Panc1 (cell line): ENCODE measurements at regions not wholly inside any gene's neighbourhood (a gene's known extent, or its start where the extent isn't known, plus 50 kb on each side); places are given as distances from the start of the nearest gene placed in this dataset.
A peak's percentile ranks its signal among the peaks of the same experiment; 100 is the strongest.

Source experiments
- ATAC-seq: fragments of 200-7000 bp; cut with Tn5 transposase; 2 replicates; pipeline ENCODE4 v1.9.1; 2020; ENCODE audit warnings: mild to moderate bottlenecking, moderate library complexity
- BruUV-seq: library from RNA; stranded (reverse); fragments of 400-500 nt; replicated peaks from 2 replicates; lab custom pipeline; 2021; lab: Mats Ljungman, UMichigan
- CTCF ChIA-PET: fragments of 300-600 bp; sonication (Branson Sonifier 250); formaldehyde crosslinking; loops from one replicate; lab custom pipeline; 2022; ENCODE audit warnings: antibody characterized with exemption; lab: Charles Lee
- POLR2A ChIA-PET: fragments of 300-600 bp; sonication (Branson Sonifier 250); formaldehyde crosslinking; loops from one replicate; lab custom pipeline; 2022; ENCODE audit warnings: antibody characterized with exemption; lab: Charles Lee
- DNase-seq: peaks from one replicate; pipeline ENCODE4 v3.0.0-alpha.2; 2010; ENCODE audit warnings: low read depth, low spot score
- H3K27ac ChIP-seq: 2 replicates; pipeline ENCODE4 v1.5.1; 2011; ENCODE audit warnings: mild to moderate bottlenecking, low read length, inconsistent platforms
- H3K27me3 ChIP-seq: fragments of 200-500 bp; sonication (Bioruptor generic); 2 replicates; pipeline ENCODE4 v1.6.0; 2014; ENCODE audit warnings: low read length, inconsistent platforms; ENCODE audit not compliant: control insufficient read depth, insufficient read depth
- H3K36me3 ChIP-seq: fragments of 200-500 bp; sonication (Bioruptor generic); 2 replicates; pipeline ENCODE4 v1.5.1; 2014; ENCODE audit warnings: inconsistent platforms, mild to moderate bottlenecking, low read length, moderate library complexity; ENCODE audit not compliant: control insufficient read depth, insufficient read depth
- H3K4me1 ChIP-seq: 2 replicates; pipeline ENCODE4 v1.5.1; 2011; ENCODE audit warnings: inconsistent platforms, mild to moderate bottlenecking, low read length, moderate library complexity; ENCODE audit not compliant: control insufficient read depth, insufficient read depth
- H3K4me3 ChIP-seq, 2 experiments: 2 replicates each; pipeline ENCODE4 v1.5.1; 2011 to 2012; ENCODE audit warnings: low read depth in 2 of 2, low read length in 2 of 2, mild to moderate bottlenecking in 2 of 2, inconsistent platforms in 1 of 2, moderate library complexity in 1 of 2
- H3K9me3 ChIP-seq: fragments of 200-500 bp; sonication (Bioruptor generic); 2 replicates; pipeline ENCODE4 v1.5.1; 2014; ENCODE audit warnings: low read depth, mild to moderate bottlenecking, inconsistent platforms, low read length, moderate library complexity; ENCODE audit not compliant: control insufficient read depth, insufficient read depth
- POLR2AphosphoS5 ChIP-seq: IDR thresholded peaks from 2 replicates; pipeline ENCODE4 v1.6.1; 2012; ENCODE audit warnings: mild to moderate bottlenecking, low read depth, low read length, moderate library complexity
- SIN3A ChIP-seq: IDR thresholded peaks from 2 replicates; pipeline ENCODE4 v1.6.1; 2012; ENCODE audit warnings: low read depth, mild to moderate bottlenecking, low read length, moderate library complexity, borderline replicate concordance; ENCODE audit not compliant: insufficient read depth
- TCF7L2 ChIP-seq: IDR thresholded peaks from 2 replicates; pipeline ENCODE4 v1.6.1; 2011; ENCODE audit warnings: mild to moderate bottlenecking, low read depth, low read length, inconsistent platforms
- in situ Hi-C: cut with HindIII; loops from 2 replicates; pipeline ENCODE4 v1.10.0; 2016; ENCODE audit warnings: low sequenced_read_pairs, low pct_unique_long_range_greater_than_20kb
- intact Hi-C: fragments of 100-400 bp; cut with micrococcal nuclease; formaldehyde crosslinking; loops from one replicate; pipeline ENCODE4 v1.10.0; 2022; ENCODE audit not compliant: unreplicated experiment
- TF ChIP-seq, protein P1 (sequence below), 2 experiments: IDR thresholded peaks; 2 replicates each; pipeline ENCODE4 v1.6.1; 2011 to 2012; ENCODE audit warnings: low read depth in 2 of 2, control low read depth in 1 of 2, low read length in 1 of 2, mild to moderate bottlenecking in 1 of 2, moderate library complexity in 1 of 2; ENCODE audit not compliant: insufficient read depth in 1 of 2
- TF ChIP-seq, protein P2 (sequence below): fragments of 450-650 bp; IDR thresholded peaks from 2 replicates; pipeline ENCODE4 v1.5.1; 2017; ENCODE audit warnings: mild to moderate bottlenecking

DNA sequence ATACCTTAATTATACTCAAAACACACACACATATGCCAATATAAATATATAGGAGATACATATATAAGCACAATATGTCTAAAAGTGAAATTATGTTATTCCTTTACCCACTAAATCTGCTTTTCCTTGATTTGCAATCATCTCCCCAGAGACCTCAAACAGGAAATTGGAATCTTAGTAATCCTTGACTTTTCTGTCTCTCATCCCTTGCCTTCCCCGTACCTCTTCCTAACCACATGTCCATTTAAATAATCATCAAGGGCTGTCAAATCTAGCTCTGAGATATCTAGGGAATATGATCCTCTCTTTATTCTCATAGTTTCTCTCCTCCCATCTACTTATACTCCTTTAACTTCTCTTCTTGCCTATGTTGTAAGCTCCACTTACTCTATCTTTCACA lies 336.6 kb downstream of the HGF start:
- in situ Hi-C loops = no loop called here
- no peaks in the 10 kb centered on the region for H3K27me3 ChIP-seq
- ChIA-PET CTCF (no interaction called here), POLR2A (no interaction called here)
- no peak overlapping the region for H3K4me3 ChIP-seq
- H3K27ac ChIP-seq = peak overlapping the region; percentile 31; the same call in 1 of the 2 replicates
- no peak for ATAC-seq
- H3K9me3 ChIP-seq = no peaks in the 10 kb centered on the region
- no peaks in the 10 kb centered on the region for H3K4me1 ChIP-seq
- intact Hi-C loops = no loop called here
- TF ChIP-seq POLR2AphosphoS5 (no peak), SIN3A (no peak), TCF7L2 (no peak)
- TF ChIP-seq, protein P1, sequence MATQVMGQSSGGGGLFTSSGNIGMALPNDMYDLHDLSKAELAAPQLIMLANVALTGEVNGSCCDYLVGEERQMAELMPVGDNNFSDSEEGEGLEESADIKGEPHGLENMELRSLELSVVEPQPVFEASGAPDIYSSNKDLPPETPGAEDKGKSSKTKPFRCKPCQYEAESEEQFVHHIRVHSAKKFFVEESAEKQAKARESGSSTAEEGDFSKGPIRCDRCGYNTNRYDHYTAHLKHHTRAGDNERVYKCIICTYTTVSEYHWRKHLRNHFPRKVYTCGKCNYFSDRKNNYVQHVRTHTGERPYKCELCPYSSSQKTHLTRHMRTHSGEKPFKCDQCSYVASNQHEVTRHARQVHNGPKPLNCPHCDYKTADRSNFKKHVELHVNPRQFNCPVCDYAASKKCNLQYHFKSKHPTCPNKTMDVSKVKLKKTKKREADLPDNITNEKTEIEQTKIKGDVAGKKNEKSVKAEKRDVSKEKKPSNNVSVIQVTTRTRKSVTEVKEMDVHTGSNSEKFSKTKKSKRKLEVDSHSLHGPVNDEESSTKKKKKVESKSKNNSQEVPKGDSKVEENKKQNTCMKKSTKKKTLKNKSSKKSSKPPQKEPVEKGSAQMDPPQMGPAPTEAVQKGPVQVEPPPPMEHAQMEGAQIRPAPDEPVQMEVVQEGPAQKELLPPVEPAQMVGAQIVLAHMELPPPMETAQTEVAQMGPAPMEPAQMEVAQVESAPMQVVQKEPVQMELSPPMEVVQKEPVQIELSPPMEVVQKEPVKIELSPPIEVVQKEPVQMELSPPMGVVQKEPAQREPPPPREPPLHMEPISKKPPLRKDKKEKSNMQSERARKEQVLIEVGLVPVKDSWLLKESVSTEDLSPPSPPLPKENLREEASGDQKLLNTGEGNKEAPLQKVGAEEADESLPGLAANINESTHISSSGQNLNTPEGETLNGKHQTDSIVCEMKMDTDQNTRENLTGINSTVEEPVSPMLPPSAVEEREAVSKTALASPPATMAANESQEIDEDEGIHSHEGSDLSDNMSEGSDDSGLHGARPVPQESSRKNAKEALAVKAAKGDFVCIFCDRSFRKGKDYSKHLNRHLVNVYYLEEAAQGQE (IDR thresholded peaks at IDR 0.05; ENCODE audit: insufficient read depth in 1 of 2, low read depth in 2 of 2, low read length in 1 of 2) = no peak
- TF ChIP-seq, protein P2, sequence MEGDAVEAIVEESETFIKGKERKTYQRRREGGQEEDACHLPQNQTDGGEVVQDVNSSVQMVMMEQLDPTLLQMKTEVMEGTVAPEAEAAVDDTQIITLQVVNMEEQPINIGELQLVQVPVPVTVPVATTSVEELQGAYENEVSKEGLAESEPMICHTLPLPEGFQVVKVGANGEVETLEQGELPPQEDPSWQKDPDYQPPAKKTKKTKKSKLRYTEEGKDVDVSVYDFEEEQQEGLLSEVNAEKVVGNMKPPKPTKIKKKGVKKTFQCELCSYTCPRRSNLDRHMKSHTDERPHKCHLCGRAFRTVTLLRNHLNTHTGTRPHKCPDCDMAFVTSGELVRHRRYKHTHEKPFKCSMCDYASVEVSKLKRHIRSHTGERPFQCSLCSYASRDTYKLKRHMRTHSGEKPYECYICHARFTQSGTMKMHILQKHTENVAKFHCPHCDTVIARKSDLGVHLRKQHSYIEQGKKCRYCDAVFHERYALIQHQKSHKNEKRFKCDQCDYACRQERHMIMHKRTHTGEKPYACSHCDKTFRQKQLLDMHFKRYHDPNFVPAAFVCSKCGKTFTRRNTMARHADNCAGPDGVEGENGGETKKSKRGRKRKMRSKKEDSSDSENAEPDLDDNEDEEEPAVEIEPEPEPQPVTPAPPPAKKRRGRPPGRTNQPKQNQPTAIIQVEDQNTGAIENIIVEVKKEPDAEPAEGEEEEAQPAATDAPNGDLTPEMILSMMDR = no peak
- DNase-seq = no peak
- BruUV-seq = no TSS peak
- H3K36me3 ChIP-seq = no peaks in the 10 kb centered on the region

DNA sequence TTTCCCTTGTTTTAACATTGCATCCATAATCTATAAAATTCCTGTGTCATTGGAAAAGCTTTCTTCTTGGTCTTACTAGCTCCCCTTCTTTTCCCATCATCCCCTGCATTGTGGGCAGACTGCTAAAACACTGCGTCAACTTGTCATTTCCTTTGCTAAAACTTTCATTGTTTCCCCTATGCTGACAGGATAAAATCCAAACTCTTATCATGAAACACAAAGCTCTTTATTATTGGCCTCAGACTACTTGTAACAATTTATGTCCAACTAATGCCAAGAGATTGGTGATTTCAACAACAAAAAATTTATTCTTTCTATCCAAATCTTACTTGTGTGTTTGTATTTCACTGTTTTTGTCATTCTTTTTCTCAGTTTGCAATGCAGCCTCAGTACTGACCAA lies 339.1 kb downstream of the HGF start:
- no TSS peak for BruUV-seq
- Histone ChIP-seq H3K27me3 (no peaks in the 10 kb centered on the region), H3K4me3 (no peak overlapping the region), H3K9me3 (no peaks in the 10 kb centered on the region), H3K27ac (peak overlapping the region; percentile 40; the same call in 1 of the 2 replicates), H3K36me3 (no peaks in the 10 kb centered on the region), H3K4me1 (no peaks in the 10 kb centered on the region)
- TF ChIP-seq TCF7L2 = no peak
- TF ChIP-seq, protein P2 = no peak
- ChIA-PET CTCF (no interaction called here), POLR2A (no interaction called here)
- ATAC-seq = no peak
- intact Hi-C loops = no loop called here
- no peak for DNase-seq
- in situ Hi-C loops = no loop called here
